HAP-1 (cell line): ENCODE measurements at regions not wholly inside any gene's neighbourhood (a gene's known extent, or its start where the extent isn't known, plus 50 kb on each side); places are given as distances from the start of the nearest gene placed in this dataset.

Source experiments
- DNase-seq, 2 experiments: peaks; one replicate each; pipeline ENCODE4 v3.0.0-alpha.2; 2016 to 2020; ENCODE audit warnings: low spot score in 2 of 2
- H3K27me3 ChIP-seq: fragments of 250-450 bp; sonication (Bioruptor Pico); 2 replicates; pipeline ENCODE4 v1.5.1; 2020; ENCODE audit warnings: low read depth, mild to moderate bottlenecking, moderate library complexity
- H3K36me3 ChIP-seq: fragments of 250-450 bp; sonication (Bioruptor Pico); replicated peaks from 2 replicates; pipeline ENCODE4 v1.5.1; 2020; ENCODE audit warnings: mild to moderate bottlenecking
- H3K4me1 ChIP-seq: fragments of 250-450 bp; sonication (Bioruptor Pico); 2 replicates; pipeline ENCODE4 v1.5.1; 2020; ENCODE audit warnings: mild to moderate bottlenecking
- H3K4me3 ChIP-seq: fragments of 250-450 bp; sonication (Bioruptor Pico); 2 replicates; pipeline ENCODE4 v1.5.1; 2020; ENCODE audit warnings: mild to moderate bottlenecking, moderate library complexity
- H3K9me3 ChIP-seq: fragments of 250-450 bp; sonication (Bioruptor Pico); 2 replicates; pipeline ENCODE4 v1.5.1; 2020; ENCODE audit warnings: mild to moderate bottlenecking, moderate library complexity
- in situ Hi-C: fragments of 300-500 bp; cut with MboI; formaldehyde crosslinking; loops from 3 replicates; pipeline ENCODE4 v1.14.3; 2020; ENCODE audit warnings: low sequenced_read_pairs, inconsistent platforms, mixed read lengths

- no peak for DNase-seq
- in situ Hi-C loops: no loop called here
- no peaks in the 10 kb centered on the region for H3K9me3 ChIP-seq
- no peaks in the 10 kb centered on the region for H3K27me3 ChIP-seq
- H3K4me1 ChIP-seq: no peaks in the 10 kb centered on the region
- H3K36me3 ChIP-seq: no peaks in the 10 kb centered on the region
- no peak overlapping the region for H3K4me3 ChIP-seq
Observed at GRCh38 chr10:121112579-121113384, 261.6 kb downstream of the WDR11 start.

GRCh38 chr10:121113385-121113696, 262.2 kb downstream of the WDR11 start:
- H3K9me3 ChIP-seq: no peaks in the 10 kb centered on the region
- H3K27me3 ChIP-seq: no peaks in the 10 kb centered on the region
- H3K4me1 ChIP-seq: peaks cover 4% of the 10 kb centered on the region
- in situ Hi-C loops: no loop called here
- no peak for DNase-seq
- H3K36me3 ChIP-seq: no peaks in the 10 kb centered on the region
- H3K4me3 ChIP-seq: no peak overlapping the region

- in situ Hi-C loops: no loop called here
- Histone ChIP-seq H3K4me3 (no peak overlapping the region), H3K36me3 (no peaks in the 10 kb centered on the region), H3K9me3 (no peaks in the 10 kb centered on the region), H3K27me3 (no peaks in the 10 kb centered on the region), H3K4me1 (peaks cover 8% of the 10 kb centered on the region)
- no peak for DNase-seq
Observed at GRCh38 chr10:121113911-121114310, 262.7 kb downstream of the WDR11 start.

GRCh38 chr10:121115154-121115553, 264.0 kb downstream of the WDR11 start:
- no peaks in the 10 kb centered on the region for H3K9me3 ChIP-seq
- DNase-seq: no peak
- in situ Hi-C loops: no loop called here
- no peak overlapping the region for H3K4me3 ChIP-seq
- H3K4me1 ChIP-seq: peaks cover 8% of the 10 kb centered on the region
- H3K36me3 ChIP-seq: no peaks in the 10 kb centered on the region
- H3K27me3 ChIP-seq: no peaks in the 10 kb centered on the region

GRCh38 chr10:121121462-121121861, 270.3 kb downstream of the WDR11 start:
- Histone ChIP-seq H3K9me3 (no peaks in the 10 kb centered on the region; the same call in 1 of the 2 replicates), H3K27me3 (no peaks in the 10 kb centered on the region), H3K4me1 (peaks cover 8% of the 10 kb centered on the region), H3K4me3 (no peak overlapping the region), H3K36me3 (no peaks in the 10 kb centered on the region)
- DNase-seq: no peak
- in situ Hi-C loops: no loop called here

GRCh38 chr10:121127151-121127906, 276.2 kb downstream of the WDR11 start:
- no peak overlapping the region for H3K4me3 ChIP-seq
- no peaks in the 10 kb centered on the region for H3K4me1 ChIP-seq
- DNase-seq: no peak
- in situ Hi-C loops: no loop called here
- H3K36me3 ChIP-seq: no peaks in the 10 kb centered on the region
- no peaks in the 10 kb centered on the region for H3K27me3 ChIP-seq
- no peaks in the 10 kb centered on the region; the same call in 1 of the 2 replicates for H3K9me3 ChIP-seq

- Histone ChIP-seq H3K9me3 (no peaks in the 10 kb centered on the region; the same call in 1 of the 2 replicates), H3K36me3 (no peaks in the 10 kb centered on the region), H3K4me1 (no peaks in the 10 kb centered on the region), H3K4me3 (no peak overlapping the region), H3K27me3 (no peaks in the 10 kb centered on the region)
- DNase-seq: no peak
- in situ Hi-C loops: no loop called here
Observed at GRCh38 chr10:121128164-121128563, 277.0 kb downstream of the WDR11 start.

GRCh38 chr10:121129266-121129665, 278.1 kb downstream of the WDR11 start:
- H3K27me3 ChIP-seq: no peaks in the 10 kb centered on the region
- no peaks in the 10 kb centered on the region for H3K36me3 ChIP-seq
- H3K4me1 ChIP-seq: no peaks in the 10 kb centered on the region
- no peak overlapping the region for H3K4me3 ChIP-seq
- in situ Hi-C loops: no loop called here
- H3K9me3 ChIP-seq: no peaks in the 10 kb centered on the region; the same call in 1 of the 2 replicates
- DNase-seq: no peak

GRCh38 chr10:121130382-121130781, 279.2 kb downstream of the WDR11 start:
- no peaks in the 10 kb centered on the region for H3K27me3 ChIP-seq

GRCh38 chr10:121131014-121131413, 279.9 kb downstream of the WDR11 start:
- no peak for DNase-seq
- no peaks in the 10 kb centered on the region; the same call in 1 of the 2 replicates for H3K9me3 ChIP-seq
- no peaks in the 10 kb centered on the region for H3K4me1 ChIP-seq
- H3K4me3 ChIP-seq: no peak overlapping the region
- H3K36me3 ChIP-seq: no peaks in the 10 kb centered on the region
- no peaks in the 10 kb centered on the region for H3K27me3 ChIP-seq
- in situ Hi-C loops: no loop called here

More at GRCh38 chr10:121130382-121130781, 279.2 kb downstream of the WDR11 start:
- no peak for DNase-seq
- no peak overlapping the region for H3K4me3 ChIP-seq
- H3K9me3 ChIP-seq: no peaks in the 10 kb centered on the region; the same call in 1 of the 2 replicates
- H3K36me3 ChIP-seq: no peaks in the 10 kb centered on the region
- in situ Hi-C loops: no loop called here
- H3K4me1 ChIP-seq: no peaks in the 10 kb centered on the region

- H3K4me3 ChIP-seq: no peak overlapping the region
- DNase-seq: no peak
- H3K4me1 ChIP-seq: no peaks in the 10 kb centered on the region
- H3K9me3 ChIP-seq: no peaks in the 10 kb centered on the region; the same call in 1 of the 2 replicates
- in situ Hi-C loops: no loop called here
- H3K27me3 ChIP-seq: no peaks in the 10 kb centered on the region
- H3K36me3 ChIP-seq: no peaks in the 10 kb centered on the region
Observed at GRCh38 chr10:121131426-121132265, 280.5 kb downstream of the WDR11 start.

GRCh38 chr10:121132273-121132672, 281.1 kb downstream of the WDR11 start:
- H3K4me1 ChIP-seq: no peaks in the 10 kb centered on the region
- DNase-seq: no peak
- H3K9me3 ChIP-seq: no peaks in the 10 kb centered on the region; the same call in 1 of the 2 replicates
- H3K4me3 ChIP-seq: no peak overlapping the region
- no peaks in the 10 kb centered on the region for H3K27me3 ChIP-seq
- H3K36me3 ChIP-seq: no peaks in the 10 kb centered on the region
- in situ Hi-C loops: no loop called here

- H3K27me3 ChIP-seq: no peaks in the 10 kb centered on the region
- peaks cover 4% of the 10 kb centered on the region; the same call in 1 of the 2 replicates for H3K4me1 ChIP-seq
- no peaks in the 10 kb centered on the region for H3K9me3 ChIP-seq
- in situ Hi-C loops: no loop called here
- H3K36me3 ChIP-seq: no peaks in the 10 kb centered on the region
- DNase-seq: no peak
- no peak overlapping the region for H3K4me3 ChIP-seq
Observed at GRCh38 chr10:121133901-121134300, 282.7 kb downstream of the WDR11 start.
